ENCODE measurements at regions not wholly inside any gene's neighbourhood (a gene's known extent, or its start where the extent isn't known, plus 50 kb on each side); places are given as distances from the start of the nearest gene placed in this dataset.

GRCh38 chr6:41440958-41441357 lies 105.2 kb upstream of the FOXP4 start:
- no peak overlapping the region for H2AK5ac ChIP-seq (ENCODE audit: low read depth, low read length)
- TF ChIP-seq CEBPB (IDR thresholded peaks at IDR 0.05; ENCODE audit: low read depth, low read length), result no peak
- no peak for TF ChIP-seq BHLHE40 (IDR thresholded peaks at IDR 0.05; ENCODE audit: low read depth, low read length)
- TF ChIP-seq ELK1 (IDR thresholded peaks at IDR 0.05; ENCODE audit: borderline replicate concordance, low read depth, low read length), result no peak
- TF ChIP-seq RCOR1 (IDR thresholded peaks at IDR 0.05; ENCODE audit: insufficient replicate concordance, low read length), result no peak
- no peak for TF ChIP-seq POLR2A (IDR thresholded peaks at IDR 0.05; ENCODE audit: low read depth, low read length)
- TF ChIP-seq MAZ (IDR thresholded peaks at IDR 0.05; ENCODE audit: borderline replicate concordance, low read depth, low read length), result no peak
- TF ChIP-seq CTCF (conservative IDR thresholded peaks at IDR 0.05; ENCODE audit: low read depth, low read length), result no peak
- no peak for TF ChIP-seq RFX5 (IDR thresholded peaks at IDR 0.05; ENCODE audit: low read depth, low read length)
- no peak for TF ChIP-seq MAFK (IDR thresholded peaks at IDR 0.05; ENCODE audit: low read depth, low read length)
- CTCF ChIA-PET, result no interaction called here
- no peaks in the 10 kb centered on the region; the same call in 1 of the 2 replicates for H4K20me1 ChIP-seq (ENCODE audit: insufficient read depth, low read length)
- ATAC-seq (ENCODE audit: low read depth), result no peak
- H3K36me3 ChIP-seq (ENCODE audit: control insufficient read depth, insufficient read depth, low read length), result no peaks in the 10 kb centered on the region
- no peak overlapping the region for H4K91ac ChIP-seq (ENCODE audit: insufficient read depth, low read depth, low read length)
- peaks cover 5% of the 10 kb centered on the region; the same call in 1 of the 2 replicates for H3K9me3 ChIP-seq (ENCODE audit: control insufficient read depth, insufficient read depth, low read length)
- no TSS peak for BruUV-seq (replicated peaks)
- no peak overlapping the region for H2BK15ac ChIP-seq (ENCODE audit: low read depth, low read length)
- H3K79me1 ChIP-seq (ENCODE audit: low read depth in 1 of 2, low read length in 2 of 2), result no peaks in the 10 kb centered on the region
- H2BK120ac ChIP-seq (ENCODE audit: low read depth, low read length), result no peak overlapping the region
- DNase-seq, result no peak
- no peak overlapping the region for H2AK9ac ChIP-seq (replicated peaks; ENCODE audit: low read depth, low read length, poor library complexity)
- intact Hi-C loops (cut with micrococcal nuclease), result no loop called here
- H3K4ac ChIP-seq (ENCODE audit: low read depth, low read length), result no peak overlapping the region
- H3K23ac ChIP-seq (ENCODE audit: low read depth, low read length), result no peak overlapping the region
- H3K27ac ChIP-seq (ENCODE audit: insufficient read depth, low read length), result no peak overlapping the region
- no peak overlapping the region for H3K4me3 ChIP-seq (ENCODE audit: insufficient read depth, low read depth, low read length)
- no peak overlapping the region for H3K56ac ChIP-seq (ENCODE audit: extremely low read depth, insufficient read depth, low read length)
- H3K4me2 ChIP-seq (ENCODE audit: low read depth, low read length), result no peak overlapping the region
- H2BK5ac ChIP-seq (ENCODE audit: low read depth, low read length, poor library complexity, severe bottlenecking), result no peak overlapping the region
- no peak overlapping the region for H3K18ac ChIP-seq (ENCODE audit: low read depth, low read length)
- no peak overlapping the region for H4K5ac ChIP-seq (ENCODE audit: low read depth, low read length)
- no peak overlapping the region for H2BK20ac ChIP-seq (ENCODE audit: low read depth, low read length)
- WGBS, 2 experiments (ENCODE audit: extremely low coverage in 2 of 2, insufficient read length in 1 of 2), result 80% methylated on average over 1 of the region's 6 CpGs; no CpG with 5 or more reads in 1 of the 2 experiments
- H3K27me3 ChIP-seq (ENCODE audit: control insufficient read depth, insufficient read depth, low read length), result peaks cover 79% of the 10 kb centered on the region
- H3K9me1 ChIP-seq (ENCODE audit: insufficient read depth, low read length), result no peaks in the 10 kb centered on the region; the same call in 1 of the 2 replicates
- H3K4me1 ChIP-seq (ENCODE audit: control insufficient read depth, insufficient read depth, low read length), result no peaks in the 10 kb centered on the region; the same call in 1 of the 2 replicates
- dilution Hi-C loops (cut with HindIII; ENCODE audit: low sequenced_read_pairs, unreplicated experiment), result no loop called here
- H3K9ac ChIP-seq (ENCODE audit: low read depth, low read length), result no peak overlapping the region
- in situ Hi-C loops (cut with MboI; ENCODE audit: low sequenced_read_pairs), result no loop called here
- no peak overlapping the region for H3K14ac ChIP-seq (replicated peaks; ENCODE audit: low read depth, low read length)
- H4K8ac ChIP-seq (ENCODE audit: low read depth in 2 of 2, low read length in 2 of 2), result no peak overlapping the region
- no peak overlapping the region for H2AFZ ChIP-seq (replicated peaks; ENCODE audit: low read length, poor library complexity)
- POLR2A ChIA-PET (ENCODE audit: unreplicated experiment), result no interaction called here

Data from IMR-90 (cell line).